Keratinocyte (primary cell): ENCODE measurements at regions not wholly inside any gene's neighbourhood (a gene's known extent, or its start where the extent isn't known, plus 50 kb on each side); places are given as distances from the start of the nearest gene placed in this dataset.

ENCODE experiments used
- DNase-seq: peaks from one replicate; pipeline ENCODE4 v3.0.0-alpha.2; 2011; ENCODE audit warnings: low read depth, missing footprints, low spot score
- FAIRE-seq: peaks from 2 replicates; lab custom pipeline; 2011; peaks lifted over from hg19 to GRCh38; lab: Jason Lieb, UNC
- H2AFZ ChIP-seq: 2 replicates; pipeline ENCODE4 v1.6.0; 2012; ENCODE audit warnings: low read length, control low read depth, inconsistent platforms; ENCODE audit not compliant: control insufficient read depth
- H3K27ac ChIP-seq: 2 replicates; pipeline ENCODE4 v1.5.1; 2011; ENCODE audit warnings: low read length; ENCODE audit not compliant: control insufficient read depth, insufficient read depth
- H3K27me3 ChIP-seq: 3 replicates; pipeline ENCODE4 v1.6.0; 2011; ENCODE audit warnings: low read length; ENCODE audit not compliant: control insufficient read depth, insufficient read depth; ENCODE audit errors: extremely low read depth
- H3K36me3 ChIP-seq, 2 experiments: 2 replicates in 1 of 2; 3 replicates in 1 of 2; pipeline ENCODE4 v1.5.1; 2011; ENCODE audit warnings: low read length in 2 of 2, mild to moderate bottlenecking in 1 of 2; ENCODE audit not compliant: control insufficient read depth in 2 of 2, insufficient read depth in 2 of 2; ENCODE audit errors: extremely low read depth in 1 of 2
- H3K4me1 ChIP-seq: 3 replicates; pipeline ENCODE4 v1.5.1; 2011; ENCODE audit warnings: low read length; ENCODE audit not compliant: control insufficient read depth, insufficient read depth; ENCODE audit errors: extremely low read depth
- H3K4me2 ChIP-seq: 3 replicates; pipeline ENCODE4 v1.6.0; 2011; ENCODE audit warnings: low read depth, low read length; ENCODE audit not compliant: control insufficient read depth, insufficient read depth; ENCODE audit errors: extremely low read depth
- H3K4me3 ChIP-seq, 3 experiments: fragments of 200-600 bp in 1 of 3; sonication (generic) in 1 of 3; 2 replicates in 2 of 3; 3 replicates in 1 of 3; pipeline ENCODE4 v1.5.1; 2011 to 2016; ENCODE audit warnings: low read length in 3 of 3, mild to moderate bottlenecking in 3 of 3, control low read depth in 2 of 3, inconsistent platforms in 1 of 3, low read depth in 1 of 3, mixed read lengths in 1 of 3, mixed run types in 1 of 3, moderate library complexity in 1 of 3; ENCODE audit not compliant: control insufficient read depth in 2 of 3, insufficient read depth in 2 of 3; ENCODE audit errors: extremely low read depth in 1 of 3
- H3K79me2 ChIP-seq: 2 replicates; pipeline ENCODE4 v1.6.0; 2012; ENCODE audit warnings: low read length; ENCODE audit not compliant: control insufficient read depth, insufficient read depth
- H3K9ac ChIP-seq: 3 replicates; pipeline ENCODE4 v1.6.0; 2011; ENCODE audit warnings: low read length; ENCODE audit not compliant: control insufficient read depth, insufficient read depth; ENCODE audit errors: extremely low read depth
- H3K9me1 ChIP-seq: 3 replicates; pipeline ENCODE4 v1.6.0; 2011; ENCODE audit warnings: low read length; ENCODE audit not compliant: control insufficient read depth, insufficient read depth; ENCODE audit errors: extremely low read depth
- H3K9me3 ChIP-seq: 2 replicates; pipeline ENCODE4 v1.5.1; 2012; ENCODE audit warnings: low read depth, low read length; ENCODE audit not compliant: control insufficient read depth
- H4K20me1 ChIP-seq: 3 replicates; pipeline ENCODE4 v1.6.0; 2011; ENCODE audit warnings: low read length; ENCODE audit not compliant: control insufficient read depth, insufficient read depth; ENCODE audit errors: extremely low read depth
- EZH2 ChIP-seq: IDR thresholded peaks from one replicate; pipeline ENCODE4 v1.6.1; 2012; ENCODE audit warnings: inconsistent platforms, mild to moderate bottlenecking, low read length, moderate library complexity
- dilution Hi-C: fragments of 300-500 bp; cut with MboI; formaldehyde crosslinking; loops from one replicate; pipeline ENCODE4 v1.7.0; 2020; ENCODE audit warnings: low sequenced_read_pairs; ENCODE audit not compliant: extremely low pct_ligation_motif_present
- TF ChIP-seq, protein P1 (sequence below), 3 experiments: IDR thresholded peaks in 1 of 3; conservative IDR thresholded peaks in 1 of 3; optimal IDR thresholded peaks in 1 of 3; 2 replicates in 2 of 3; 3 replicates in 1 of 3; pipeline versions ENCODE3 to v1.5.1; 2011; ENCODE audit warnings: low read length in 3 of 3, mild to moderate bottlenecking in 3 of 3, moderate library complexity in 2 of 3, control low read depth in 1 of 3, inconsistent platforms in 1 of 3; ENCODE audit not compliant: insufficient read depth in 2 of 3; ENCODE audit errors: extremely low read depth in 1 of 3

DNA sequence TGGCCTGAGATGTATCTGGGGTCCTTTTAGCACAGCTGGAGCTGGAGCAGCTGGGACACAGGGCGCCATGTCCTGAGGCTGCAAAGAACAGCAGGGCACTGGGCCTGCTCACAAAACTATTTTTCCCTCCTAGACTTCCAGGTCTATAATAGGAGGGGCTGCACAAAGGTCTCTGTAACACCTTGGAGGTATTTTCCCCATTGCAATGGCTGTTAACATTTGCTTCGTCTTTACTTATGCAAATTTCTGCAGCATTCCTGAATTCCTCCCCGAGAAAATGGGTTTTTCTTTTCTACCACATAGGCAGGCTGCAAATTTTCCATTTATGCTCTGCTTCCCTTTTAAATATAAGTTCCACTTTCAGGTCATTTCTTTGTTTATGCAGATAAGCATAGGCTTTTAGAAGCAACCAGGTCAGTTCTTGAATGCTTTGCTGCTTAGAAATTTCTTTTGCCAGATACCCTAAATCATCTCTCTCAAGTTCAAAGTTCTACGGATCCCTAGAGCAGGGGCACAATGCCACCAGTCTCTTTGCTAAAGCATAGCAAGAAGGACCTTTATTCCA lies 130.8 kb downstream of the PCSK1 start:
- no peaks in the 10 kb centered on the region for H3K79me2 ChIP-seq
- no peaks in the 10 kb centered on the region for H3K36me3 ChIP-seq
- no peak overlapping the region for H3K4me2 ChIP-seq
- H3K4me3 ChIP-seq, result no peak overlapping the region
- H4K20me1 ChIP-seq, result no peaks in the 10 kb centered on the region
- H3K9ac ChIP-seq, result no peak overlapping the region
- H3K27ac ChIP-seq, result no peak overlapping the region
- no peaks in the 10 kb centered on the region for H3K27me3 ChIP-seq
- dilution Hi-C loops, result no loop called here
- no peak for DNase-seq
- H3K9me3 ChIP-seq, result no peaks in the 10 kb centered on the region
- no peaks in the 10 kb centered on the region for H3K4me1 ChIP-seq
- H2AFZ ChIP-seq, result no peak overlapping the region
- no peaks in the 10 kb centered on the region for H3K9me1 ChIP-seq
- FAIRE-seq, result no peak
- TF ChIP-seq EZH2, result no peak
- TF ChIP-seq, protein P1, sequence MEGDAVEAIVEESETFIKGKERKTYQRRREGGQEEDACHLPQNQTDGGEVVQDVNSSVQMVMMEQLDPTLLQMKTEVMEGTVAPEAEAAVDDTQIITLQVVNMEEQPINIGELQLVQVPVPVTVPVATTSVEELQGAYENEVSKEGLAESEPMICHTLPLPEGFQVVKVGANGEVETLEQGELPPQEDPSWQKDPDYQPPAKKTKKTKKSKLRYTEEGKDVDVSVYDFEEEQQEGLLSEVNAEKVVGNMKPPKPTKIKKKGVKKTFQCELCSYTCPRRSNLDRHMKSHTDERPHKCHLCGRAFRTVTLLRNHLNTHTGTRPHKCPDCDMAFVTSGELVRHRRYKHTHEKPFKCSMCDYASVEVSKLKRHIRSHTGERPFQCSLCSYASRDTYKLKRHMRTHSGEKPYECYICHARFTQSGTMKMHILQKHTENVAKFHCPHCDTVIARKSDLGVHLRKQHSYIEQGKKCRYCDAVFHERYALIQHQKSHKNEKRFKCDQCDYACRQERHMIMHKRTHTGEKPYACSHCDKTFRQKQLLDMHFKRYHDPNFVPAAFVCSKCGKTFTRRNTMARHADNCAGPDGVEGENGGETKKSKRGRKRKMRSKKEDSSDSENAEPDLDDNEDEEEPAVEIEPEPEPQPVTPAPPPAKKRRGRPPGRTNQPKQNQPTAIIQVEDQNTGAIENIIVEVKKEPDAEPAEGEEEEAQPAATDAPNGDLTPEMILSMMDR (optimal IDR thresholded peaks at IDR 0.05 in 1 of 3, IDR thresholded peaks at IDR 0.05 in 1 of 3, conservative IDR thresholded peaks at IDR 0.05 in 1 of 3; ENCODE audit: extremely low read depth in 1 of 3, insufficient read depth in 2 of 3, low read length in 3 of 3), result no peak

DNA sequence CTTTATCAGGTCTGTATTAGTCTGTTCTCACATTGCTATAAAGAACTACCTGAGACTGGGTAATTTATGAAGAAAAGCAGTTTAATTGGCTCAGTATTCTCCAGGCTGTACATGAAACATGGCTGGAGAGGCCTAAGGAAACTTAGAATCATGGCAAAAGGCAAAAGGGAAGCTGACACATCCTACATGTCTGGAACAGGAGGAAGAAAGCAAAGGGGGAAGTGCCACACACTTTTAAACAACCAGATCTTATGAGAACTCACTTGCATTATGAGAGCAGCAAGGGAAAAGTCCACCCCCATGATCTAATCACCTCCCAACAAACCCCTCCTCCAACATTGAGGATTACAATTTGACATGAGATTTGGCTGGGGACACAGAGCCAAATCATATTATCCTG lies 132.1 kb downstream of the PCSK1 start:
- dilution Hi-C loops, result no loop called here
- H4K20me1 ChIP-seq, result no peaks in the 10 kb centered on the region
- no peaks in the 10 kb centered on the region for H3K27me3 ChIP-seq
- no peak overlapping the region for H3K9ac ChIP-seq
- no peaks in the 10 kb centered on the region for H3K9me3 ChIP-seq
- no peak overlapping the region for H2AFZ ChIP-seq
- no peak for FAIRE-seq
- no peak for DNase-seq
- no peaks in the 10 kb centered on the region for H3K79me2 ChIP-seq
- TF ChIP-seq, protein P1 (optimal IDR thresholded peaks at IDR 0.05 in 1 of 3, IDR thresholded peaks at IDR 0.05 in 1 of 3, conservative IDR thresholded peaks at IDR 0.05 in 1 of 3; ENCODE audit: extremely low read depth in 1 of 3, insufficient read depth in 2 of 3, low read length in 3 of 3), result no peak
- TF ChIP-seq EZH2, result no peak
- no peak overlapping the region for H3K4me2 ChIP-seq
- no peak overlapping the region for H3K27ac ChIP-seq
- H3K9me1 ChIP-seq, result no peaks in the 10 kb centered on the region
- no peaks in the 10 kb centered on the region for H3K36me3 ChIP-seq
- H3K4me3 ChIP-seq, result no peak overlapping the region
- H3K4me1 ChIP-seq, result no peaks in the 10 kb centered on the region
